ENCODE measurements at regions not wholly inside any gene's neighbourhood (a gene's known extent, or its start where the extent isn't known, plus 50 kb on each side); places are given as distances from the start of the nearest gene placed in this dataset.

- Histone ChIP-seq H3K9me2 (ENCODE audit: low read depth, low read length) (no peaks in the 10 kb centered on the region), H3K36me3 (ENCODE audit: insufficient read depth, low read length) (no peaks in the 10 kb centered on the region), H3K4me1 (ENCODE audit: insufficient read depth, low read length, severe bottlenecking) (no peaks in the 10 kb centered on the region), H3F3A (ENCODE audit: insufficient read depth, low read length) (no peaks in the 10 kb centered on the region), H3K27ac (ENCODE audit: low read depth, low read length, poor library complexity, severe bottlenecking) (no peak overlapping the region), H3K4me3 (ENCODE audit: low read depth, low read length, poor library complexity, severe bottlenecking) (no peak overlapping the region), H2AFZ (ENCODE audit: low read length) (no peak overlapping the region), H4K20me1 (ENCODE audit: insufficient read depth, low read length) (no peaks in the 10 kb centered on the region), H3K79me2 (ENCODE audit: insufficient read depth, low read length) (no peaks in the 10 kb centered on the region), H3K4me2 (ENCODE audit: low read length) (no peak overlapping the region), H3K9me3 (ENCODE audit: low read length) (no peaks in the 10 kb centered on the region), H3K27me3 (ENCODE audit: insufficient read depth, low read length) (no peaks in the 10 kb centered on the region), H3K9ac (ENCODE audit: low read length) (no peak overlapping the region)
- TF ChIP-seq CTCF (IDR thresholded peaks at IDR 0.05; ENCODE audit: low read length) (no peak), EZH2 (IDR thresholded peaks at IDR 0.05; ENCODE audit: borderline replicate concordance, low read length) (no peak)
Observed at GRCh38 chr4:155434904-155435303, 58.1 kb upstream of the MAP9 start.

GRCh38 chr4:155434366-155434765, 57.6 kb upstream of the MAP9 start:
- Histone ChIP-seq H3K79me2 (ENCODE audit: insufficient read depth, low read length) (no peaks in the 10 kb centered on the region), H3K9me2 (ENCODE audit: low read depth, low read length) (no peaks in the 10 kb centered on the region), H2AFZ (ENCODE audit: low read length) (no peak overlapping the region), H4K20me1 (ENCODE audit: insufficient read depth, low read length) (no peaks in the 10 kb centered on the region), H3K4me2 (ENCODE audit: low read length) (no peak overlapping the region), H3K27me3 (ENCODE audit: insufficient read depth, low read length) (no peaks in the 10 kb centered on the region), H3K9ac (ENCODE audit: low read length) (no peak overlapping the region), H3K4me3 (ENCODE audit: low read depth, low read length, poor library complexity, severe bottlenecking) (no peak overlapping the region), H3K27ac (ENCODE audit: low read depth, low read length, poor library complexity, severe bottlenecking) (no peak overlapping the region), H3K36me3 (ENCODE audit: insufficient read depth, low read length) (no peaks in the 10 kb centered on the region), H3K9me3 (ENCODE audit: low read length) (no peaks in the 10 kb centered on the region), H3K4me1 (ENCODE audit: insufficient read depth, low read length, severe bottlenecking) (no peaks in the 10 kb centered on the region), H3F3A (ENCODE audit: insufficient read depth, low read length) (no peaks in the 10 kb centered on the region)
- TF ChIP-seq CTCF (IDR thresholded peaks at IDR 0.05; ENCODE audit: low read length): no peak
- no peak for TF ChIP-seq EZH2 (IDR thresholded peaks at IDR 0.05; ENCODE audit: borderline replicate concordance, low read length)

- H3K4me3 ChIP-seq (ENCODE audit: low read depth, low read length, poor library complexity, severe bottlenecking): no peak overlapping the region
- no peaks in the 10 kb centered on the region for H3K36me3 ChIP-seq (ENCODE audit: insufficient read depth, low read length)
- TF ChIP-seq CTCF (IDR thresholded peaks at IDR 0.05; ENCODE audit: low read length): no peak
- TF ChIP-seq EZH2 (IDR thresholded peaks at IDR 0.05; ENCODE audit: borderline replicate concordance, low read length): no peak
- no peaks in the 10 kb centered on the region for H3K79me2 ChIP-seq (ENCODE audit: insufficient read depth, low read length)
- no peaks in the 10 kb centered on the region for H3F3A ChIP-seq (ENCODE audit: insufficient read depth, low read length)
- H3K27ac ChIP-seq (ENCODE audit: low read depth, low read length, poor library complexity, severe bottlenecking): no peak overlapping the region
- H3K9ac ChIP-seq (ENCODE audit: low read length): no peak overlapping the region
- H4K20me1 ChIP-seq (ENCODE audit: insufficient read depth, low read length): no peaks in the 10 kb centered on the region
- no peaks in the 10 kb centered on the region for H3K9me3 ChIP-seq (ENCODE audit: low read length)
- no peak overlapping the region for H2AFZ ChIP-seq (ENCODE audit: low read length)
- H3K4me2 ChIP-seq (ENCODE audit: low read length): no peak overlapping the region
- H3K27me3 ChIP-seq (ENCODE audit: insufficient read depth, low read length): no peaks in the 10 kb centered on the region
- no peaks in the 10 kb centered on the region for H3K4me1 ChIP-seq (ENCODE audit: insufficient read depth, low read length, severe bottlenecking)
- H3K9me2 ChIP-seq (ENCODE audit: low read depth, low read length): no peaks in the 10 kb centered on the region
Observed at GRCh38 chr4:155433636-155434360, 57.0 kb upstream of the MAP9 start.

Measured in OCI-LY1 (cell line).